AG04449 (cell line): ENCODE measurements at regions not wholly inside any gene's neighbourhood (a gene's known extent, or its start where the extent isn't known, plus 50 kb on each side); places are given as distances from the start of the nearest gene placed in this dataset.

Experiments
- CTCF ChIA-PET: fragments of 350-600 bp; formaldehyde crosslinking; extraction: SDS; loops from one replicate; lab custom pipeline; 2021; ENCODE audit warnings: antibody characterized with exemption; lab: Yijun Ruan, JAX
- POLR2A ChIA-PET: fragments of 400-600, 350-600 bp; formaldehyde crosslinking; extraction: SDS; loops from one replicate; lab custom pipeline; 2020; ENCODE audit warnings: antibody characterized with exemption, inconsistent platforms; lab: Yijun Ruan, JAX
- DNase-seq: peaks from one replicate; pipeline ENCODE4 v3.0.0-alpha.2; 2010; ENCODE audit warnings: low read depth, low spot score
- H3K4me3 ChIP-seq: 2 replicates; pipeline ENCODE4 v1.5.1; 2011; ENCODE audit warnings: low read depth, mild to moderate bottlenecking, control low read depth, low read length
- TF ChIP-seq, protein P1 (sequence below): IDR thresholded peaks from one replicate; pipeline ENCODE4 v1.5.1; 2011; ENCODE audit warnings: mild to moderate bottlenecking, moderate library complexity, low read length, control low read depth, inconsistent platforms; ENCODE audit not compliant: insufficient read depth; ENCODE audit errors: missing control alignments

GRCh38 chr13:80040196-80040980 is 300.5 kb downstream of the SPRY2 start:
- peak; percentile 97 for DNase-seq
- ChIA-PET POLR2A (no interaction called here), CTCF (interaction anchor here (1.5 kb wide), 1 partner anchor 10 kb away, joined by 3 read pairs; no protein-coding TSS in a partner anchor)
- H3K4me3 ChIP-seq, result no peak overlapping the region
- TF ChIP-seq, protein P1, sequence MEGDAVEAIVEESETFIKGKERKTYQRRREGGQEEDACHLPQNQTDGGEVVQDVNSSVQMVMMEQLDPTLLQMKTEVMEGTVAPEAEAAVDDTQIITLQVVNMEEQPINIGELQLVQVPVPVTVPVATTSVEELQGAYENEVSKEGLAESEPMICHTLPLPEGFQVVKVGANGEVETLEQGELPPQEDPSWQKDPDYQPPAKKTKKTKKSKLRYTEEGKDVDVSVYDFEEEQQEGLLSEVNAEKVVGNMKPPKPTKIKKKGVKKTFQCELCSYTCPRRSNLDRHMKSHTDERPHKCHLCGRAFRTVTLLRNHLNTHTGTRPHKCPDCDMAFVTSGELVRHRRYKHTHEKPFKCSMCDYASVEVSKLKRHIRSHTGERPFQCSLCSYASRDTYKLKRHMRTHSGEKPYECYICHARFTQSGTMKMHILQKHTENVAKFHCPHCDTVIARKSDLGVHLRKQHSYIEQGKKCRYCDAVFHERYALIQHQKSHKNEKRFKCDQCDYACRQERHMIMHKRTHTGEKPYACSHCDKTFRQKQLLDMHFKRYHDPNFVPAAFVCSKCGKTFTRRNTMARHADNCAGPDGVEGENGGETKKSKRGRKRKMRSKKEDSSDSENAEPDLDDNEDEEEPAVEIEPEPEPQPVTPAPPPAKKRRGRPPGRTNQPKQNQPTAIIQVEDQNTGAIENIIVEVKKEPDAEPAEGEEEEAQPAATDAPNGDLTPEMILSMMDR, result no peak

DNA sequence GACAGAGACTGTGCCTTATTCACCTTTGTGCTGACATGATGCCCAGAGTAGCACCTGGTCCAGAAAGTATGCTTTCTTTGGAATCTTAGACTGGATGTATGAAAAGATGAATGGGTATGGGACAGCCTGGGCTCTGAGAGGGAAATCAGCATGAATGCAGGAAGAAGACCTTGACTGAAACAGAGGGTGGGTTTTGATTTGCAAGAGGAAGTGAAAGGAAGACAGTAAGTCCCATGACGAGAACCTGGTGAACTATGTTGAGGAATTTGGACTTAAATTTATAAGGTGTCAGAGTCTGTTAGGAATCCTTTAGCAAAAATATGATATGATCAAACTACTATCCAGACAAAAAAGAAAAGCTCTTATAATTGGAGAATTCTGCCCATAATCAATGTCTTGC is 301.9 kb downstream of the SPRY2 start:
- CTCF ChIA-PET, result interaction anchor here (2.9 kb wide), 1 partner anchor 304 kb away, joined by 11 read pairs; no protein-coding TSS in a partner anchor
- TF ChIP-seq, protein P1, result no peak
- no peak for DNase-seq
- POLR2A ChIA-PET, result no interaction called here
- H3K4me3 ChIP-seq, result no peak overlapping the region

- DNase-seq, result no peak
- ChIA-PET CTCF (interaction anchor here (1.5 to 2.9 kb wide), 3 partner anchors 305 to 360 kb away, joined by 3 to 11 read pairs (median 4); no protein-coding TSS in a partner anchor), POLR2A (interaction anchor here (1.2 kb wide), 1 partner anchor 303 kb away, joined by 5 read pairs; the partner anchor contains the start of gene SPRY2)
- H3K4me3 ChIP-seq, result no peak overlapping the region
- TF ChIP-seq, protein P1, result no peak
Measured at GRCh38 chr13:80038371-80038770, 302.6 kb downstream of the SPRY2 start.

DNA sequence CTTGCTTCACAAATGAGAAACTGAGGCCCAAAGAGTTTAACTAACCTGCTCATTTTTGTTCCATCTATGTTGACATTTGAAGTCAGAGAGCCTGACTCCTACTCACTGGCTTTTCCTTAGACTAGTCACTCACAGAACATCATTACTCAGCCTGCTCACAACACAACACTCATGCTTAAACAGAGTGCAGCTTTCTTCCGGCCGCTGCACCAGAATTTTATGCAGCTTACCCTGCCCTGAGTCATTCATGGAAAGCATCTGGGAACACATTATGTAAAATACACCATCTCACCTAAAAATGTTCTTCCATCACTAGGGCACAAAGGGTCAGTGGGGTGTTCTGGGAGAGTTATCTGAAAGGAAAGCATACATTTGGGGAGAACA is 303.4 kb downstream of the SPRY2 start:
- ChIA-PET POLR2A (interaction anchor here (0.6 to 1.2 kb wide), 4 partner anchors 11 to 329 kb away, joined by 3 to 5 read pairs (median 4); partner anchors contain the start of gene SPRY2), CTCF (interaction anchor here (1.0 to 2.9 kb wide), 4 partner anchors 11 to 359 kb away, joined by 3 to 11 read pairs (median 4); no protein-coding TSS in a partner anchor)
- peak; percentile 72 for DNase-seq
- no peak overlapping the region for H3K4me3 ChIP-seq
- TF ChIP-seq, protein P1, result no peak

- H3K4me3 ChIP-seq, result no peak overlapping the region
- no peak for DNase-seq
- ChIA-PET POLR2A (interaction anchor here (0.8 to 1.2 kb wide), 3 partner anchors 12 to 304 kb away, joined by 4 to 5 read pairs (median 4); partner anchors contain the start of gene SPRY2), CTCF (interaction anchor here (1.0 to 2.9 kb wide), 5 partner anchors 12 to 358 kb away, joined by 3 to 11 read pairs (median 4); no protein-coding TSS in a partner anchor)
- TF ChIP-seq, protein P1, result no peak
Measured at GRCh38 chr13:80036845-80037504, 304.0 kb downstream of the SPRY2 start.
